DND-41 (cell line): ENCODE measurements at regions not wholly inside any gene's neighbourhood (a gene's known extent, or its start where the extent isn't known, plus 50 kb on each side); places are given as distances from the start of the nearest gene placed in this dataset.

ENCODE experiments used
- ATAC-seq: fragments of 200-7000 bp; cut with Tn5 transposase; 3 replicates; pipeline ENCODE4 v1.9.1; 2021; ENCODE audit warnings: low read depth; ENCODE audit not compliant: insufficient read depth
- DNase-seq: peaks from one replicate; pipeline ENCODE4 v3.0.0-alpha.2; 2020
- H2AFZ ChIP-seq: 2 replicates; pipeline ENCODE4 v1.6.0; 2012; ENCODE audit warnings: low read depth, low read length
- H3K27ac ChIP-seq: 2 replicates; pipeline ENCODE4 v1.5.1; 2012; ENCODE audit warnings: low read length, inconsistent platforms
- H3K27me3 ChIP-seq: fragments of 200-600 bp; sonication (generic); 2 replicates; pipeline ENCODE4 v1.6.0; 2012; ENCODE audit warnings: low read length, mild to moderate bottlenecking, inconsistent platforms; ENCODE audit not compliant: insufficient read depth, poor library complexity
- H3K36me3 ChIP-seq: 2 replicates; pipeline ENCODE4 v1.5.1; 2012; ENCODE audit warnings: low read length, inconsistent platforms; ENCODE audit not compliant: insufficient read depth
- H3K4me1 ChIP-seq: 2 replicates; pipeline ENCODE4 v1.5.1; 2012; ENCODE audit warnings: mild to moderate bottlenecking, low read length; ENCODE audit not compliant: insufficient read depth
- H3K4me2 ChIP-seq: 2 replicates; pipeline ENCODE4 v1.6.0; 2012; ENCODE audit warnings: mild to moderate bottlenecking, moderate library complexity, low read length, inconsistent platforms; ENCODE audit not compliant: insufficient read depth
- H3K4me3 ChIP-seq, 2 experiments: fragments of 200-600 bp in 1 of 2; shearing (Covaris generic) in 1 of 2; 2 replicates each; pipeline ENCODE4 v1.5.1; 2012 to 2016; ENCODE audit warnings: inconsistent platforms in 2 of 2, low read length in 2 of 2, mild to moderate bottlenecking in 2 of 2, low read depth in 1 of 2, moderate library complexity in 1 of 2
- H3K79me2 ChIP-seq: 2 replicates; pipeline ENCODE4 v1.6.0; 2012; ENCODE audit warnings: low read length, inconsistent platforms; ENCODE audit not compliant: insufficient read depth
- H3K9ac ChIP-seq: 2 replicates; pipeline ENCODE4 v1.6.0; 2012; ENCODE audit warnings: low read depth, mild to moderate bottlenecking, inconsistent platforms, low read length, moderate library complexity
- H3K9me3 ChIP-seq: 2 replicates; pipeline ENCODE4 v1.5.1; 2012; ENCODE audit warnings: low read length, moderate library complexity, mild to moderate bottlenecking, inconsistent platforms; ENCODE audit not compliant: insufficient read depth, severe bottlenecking
- H4K20me1 ChIP-seq: 2 replicates; pipeline ENCODE4 v1.6.0; 2012; ENCODE audit warnings: low read length; ENCODE audit not compliant: insufficient read depth
- EZH2 ChIP-seq: IDR thresholded peaks from 3 replicates; pipeline ENCODE4 v1.6.1; 2012; ENCODE audit warnings: borderline replicate concordance, low read depth, mild to moderate bottlenecking, moderate library complexity, low read length, inconsistent platforms; ENCODE audit not compliant: severe bottlenecking
- TF ChIP-seq, protein P1 (sequence below): IDR thresholded peaks from 2 replicates; pipeline ENCODE4 v1.5.1; 2012; ENCODE audit warnings: borderline replicate concordance, low read length, moderate library complexity, mild to moderate bottlenecking; ENCODE audit not compliant: poor library complexity, severe bottlenecking; ENCODE audit errors: extremely low read depth

DNA sequence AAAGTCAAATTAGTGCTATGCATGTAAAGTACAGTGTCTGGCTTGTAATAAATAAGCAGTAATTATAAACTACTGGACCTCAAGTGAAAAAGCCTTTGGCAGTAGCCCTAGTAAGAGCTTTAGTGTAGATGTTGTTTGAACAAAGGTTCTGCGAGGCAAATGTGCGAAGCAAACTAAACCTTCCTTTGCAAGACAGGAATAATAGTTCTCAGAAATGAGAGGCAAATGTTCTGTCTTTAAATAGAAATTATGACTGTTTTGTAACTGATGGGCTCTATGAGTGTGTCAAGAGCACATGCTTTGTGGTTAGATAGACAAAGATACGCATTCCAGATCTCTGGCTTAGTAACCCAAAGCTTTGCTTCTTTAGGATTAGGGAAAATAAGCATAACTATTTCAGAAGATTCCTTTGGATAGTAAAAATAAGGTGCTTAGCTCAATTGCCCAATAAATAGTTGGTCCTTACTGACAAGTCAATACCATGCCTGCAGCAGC is 169.2 kb upstream of the CDC14C start:
- Histone ChIP-seq H3K4me1 (no peaks in the 10 kb centered on the region), H3K4me3 (no peak overlapping the region), H3K27ac (no peak overlapping the region), H3K9ac (no peak overlapping the region), H2AFZ (no peak overlapping the region), H3K27me3 (no peaks in the 10 kb centered on the region), H3K36me3 (no peaks in the 10 kb centered on the region), H3K79me2 (no peaks in the 10 kb centered on the region), H3K9me3 (no peaks in the 10 kb centered on the region), H3K4me2 (no peak overlapping the region), H4K20me1 (no peaks in the 10 kb centered on the region)
- ATAC-seq (no peak), DNase-seq (no peak)
- TF ChIP-seq EZH2, result no peak
- TF ChIP-seq, protein P1, sequence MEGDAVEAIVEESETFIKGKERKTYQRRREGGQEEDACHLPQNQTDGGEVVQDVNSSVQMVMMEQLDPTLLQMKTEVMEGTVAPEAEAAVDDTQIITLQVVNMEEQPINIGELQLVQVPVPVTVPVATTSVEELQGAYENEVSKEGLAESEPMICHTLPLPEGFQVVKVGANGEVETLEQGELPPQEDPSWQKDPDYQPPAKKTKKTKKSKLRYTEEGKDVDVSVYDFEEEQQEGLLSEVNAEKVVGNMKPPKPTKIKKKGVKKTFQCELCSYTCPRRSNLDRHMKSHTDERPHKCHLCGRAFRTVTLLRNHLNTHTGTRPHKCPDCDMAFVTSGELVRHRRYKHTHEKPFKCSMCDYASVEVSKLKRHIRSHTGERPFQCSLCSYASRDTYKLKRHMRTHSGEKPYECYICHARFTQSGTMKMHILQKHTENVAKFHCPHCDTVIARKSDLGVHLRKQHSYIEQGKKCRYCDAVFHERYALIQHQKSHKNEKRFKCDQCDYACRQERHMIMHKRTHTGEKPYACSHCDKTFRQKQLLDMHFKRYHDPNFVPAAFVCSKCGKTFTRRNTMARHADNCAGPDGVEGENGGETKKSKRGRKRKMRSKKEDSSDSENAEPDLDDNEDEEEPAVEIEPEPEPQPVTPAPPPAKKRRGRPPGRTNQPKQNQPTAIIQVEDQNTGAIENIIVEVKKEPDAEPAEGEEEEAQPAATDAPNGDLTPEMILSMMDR, result no peak

GRCh38 chr7:48759431-48760080 is 164.8 kb upstream of the CDC14C start:
- Histone ChIP-seq H3K4me3 (no peak overlapping the region), H3K27ac (no peak overlapping the region), H3K27me3 (no peaks in the 10 kb centered on the region), H3K36me3 (no peaks in the 10 kb centered on the region), H3K4me2 (no peak overlapping the region), H4K20me1 (no peaks in the 10 kb centered on the region), H3K4me1 (no peaks in the 10 kb centered on the region), H2AFZ (no peak overlapping the region), H3K9ac (no peak overlapping the region), H3K9me3 (no peaks in the 10 kb centered on the region), H3K79me2 (no peaks in the 10 kb centered on the region)
- ATAC-seq (no peak), DNase-seq (no peak)
- no peak for TF ChIP-seq EZH2
- TF ChIP-seq, protein P1, result no peak

DNA sequence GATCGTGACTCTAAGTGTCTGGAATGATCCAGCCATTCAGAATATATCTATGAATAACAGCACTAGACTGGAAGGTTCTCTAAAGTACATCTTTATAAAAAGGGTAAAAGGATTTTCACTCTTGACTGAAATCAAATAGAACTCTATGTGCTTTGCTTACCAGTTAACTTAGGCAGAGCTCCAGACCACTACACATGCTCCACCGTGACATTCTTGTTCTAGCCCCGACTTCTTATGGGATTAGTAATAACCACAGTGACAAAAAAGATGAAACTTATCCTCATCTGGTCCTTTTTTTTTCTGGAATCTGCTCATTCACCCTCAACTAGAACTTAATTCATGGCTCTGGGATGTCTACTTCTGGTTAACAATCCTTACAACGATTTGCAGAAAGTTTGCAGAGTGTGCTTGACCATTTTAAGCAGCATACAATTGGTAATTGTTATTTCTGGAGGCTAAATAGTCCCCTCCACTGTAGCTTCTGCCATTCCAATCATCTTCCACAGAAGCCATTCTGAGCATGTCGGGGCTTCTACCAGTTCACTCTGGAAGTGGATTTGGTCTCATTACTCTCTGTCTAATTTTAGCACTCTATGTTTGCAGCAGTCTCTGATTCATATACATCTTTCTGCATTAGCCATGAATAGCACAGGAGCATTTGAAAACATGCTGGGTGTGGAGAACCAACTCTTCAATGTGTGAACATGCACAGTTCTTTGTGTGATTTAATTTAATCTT is 163.7 kb upstream of the CDC14C start:
- no peaks in the 10 kb centered on the region for H3K4me1 ChIP-seq
- H3K36me3 ChIP-seq, result no peaks in the 10 kb centered on the region
- no peak for DNase-seq
- no peaks in the 10 kb centered on the region for H3K79me2 ChIP-seq
- no peak overlapping the region for H3K4me2 ChIP-seq
- H4K20me1 ChIP-seq, result no peaks in the 10 kb centered on the region
- no peaks in the 10 kb centered on the region for H3K27me3 ChIP-seq
- no peak overlapping the region for H2AFZ ChIP-seq
- no peak overlapping the region for H3K9ac ChIP-seq
- no peak overlapping the region for H3K27ac ChIP-seq
- TF ChIP-seq EZH2, result no peak
- ATAC-seq, result no peak
- no peaks in the 10 kb centered on the region for H3K9me3 ChIP-seq
- no peak overlapping the region for H3K4me3 ChIP-seq

- Histone ChIP-seq H2AFZ (no peak overlapping the region), H3K27ac (no peak overlapping the region), H3K4me1 (no peaks in the 10 kb centered on the region), H3K9ac (no peak overlapping the region), H3K79me2 (no peaks in the 10 kb centered on the region), H3K4me2 (no peak overlapping the region), H4K20me1 (no peaks in the 10 kb centered on the region), H3K4me3 (no peak overlapping the region), H3K9me3 (no peaks in the 10 kb centered on the region), H3K27me3 (no peaks in the 10 kb centered on the region), H3K36me3 (no peaks in the 10 kb centered on the region)
- TF ChIP-seq, protein P1, result no peak
- TF ChIP-seq EZH2, result no peak
- no peak for ATAC-seq
- DNase-seq, result no peak
These were observed 143.5 kb upstream of the CDC14C start for GRCh38 chr7:48780862-48781261.
